ENCODE measurements at regions not wholly inside any gene's neighbourhood (a gene's known extent, or its start where the extent isn't known, plus 50 kb on each side); places are given as distances from the start of the nearest gene placed in this dataset.
"Not testable (repeated sequence)": the region's sequence is repeated elsewhere in the genome, so short reads cannot be mapped to it uniquely, and the experiment has no call there.

- no peaks in the 10 kb centered on the region for H3K36me3 Mint-ChIP-seq (ENCODE audit: low read depth)
- ATAC-seq (no peak), DNase-seq (no peak)
- no peak overlapping the region for H3K4me3 Mint-ChIP-seq
- H3K4me1 Mint-ChIP-seq = no peaks in the 10 kb centered on the region
- H3K27ac Mint-ChIP-seq = no peak overlapping the region
- no peaks in the 10 kb centered on the region for H3K9me3 ChIP-seq (ENCODE audit: control insufficient read depth, low read length, poor library complexity, severe bottlenecking)
- peaks cover 20% of the 10 kb centered on the region for H3K27me3 Mint-ChIP-seq
Measured at GRCh38 chr2:217006217-217006616, 146.4 kb upstream of the TNP1 start.

- H3K36me3 Mint-ChIP-seq (ENCODE audit: low read depth) = no peaks in the 10 kb centered on the region
- DNase-seq (no peak), ATAC-seq (no peak)
- peaks cover 20% of the 10 kb centered on the region for H3K27me3 Mint-ChIP-seq
- no peaks in the 10 kb centered on the region for H3K9me3 ChIP-seq (ENCODE audit: control insufficient read depth, low read length, poor library complexity, severe bottlenecking)
- H3K4me3 Mint-ChIP-seq = no peak overlapping the region
- H3K4me1 Mint-ChIP-seq = no peaks in the 10 kb centered on the region
- no peak overlapping the region for H3K27ac Mint-ChIP-seq
Measured at GRCh38 chr2:217004656-217005055, 144.8 kb upstream of the TNP1 start.

DNA sequence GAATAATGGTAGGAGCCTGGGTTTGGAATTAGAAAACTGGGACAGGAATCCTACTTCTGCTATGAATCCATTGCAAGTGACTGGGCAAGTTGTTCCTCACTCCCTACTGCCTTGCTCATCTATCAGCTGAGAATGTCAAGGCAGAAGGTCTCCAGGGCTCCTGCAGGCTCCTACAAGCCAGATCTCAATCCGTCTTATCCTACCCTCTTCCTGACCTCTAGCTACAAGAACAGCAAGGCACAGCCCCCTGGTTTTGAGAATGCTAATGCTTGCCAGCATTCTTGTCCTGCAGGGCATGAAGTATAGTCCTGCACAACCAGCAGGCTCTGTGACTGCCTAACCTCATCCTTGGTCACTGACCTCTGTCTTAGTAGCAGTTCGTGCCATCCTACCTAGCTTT lies 141.9 kb upstream of the TNP1 start:
- no peaks in the 10 kb centered on the region for H3K9me3 ChIP-seq (ENCODE audit: control insufficient read depth, low read length, poor library complexity, severe bottlenecking)
- Mint-ChIP-seq H3K36me3 (ENCODE audit: low read depth) (no peaks in the 10 kb centered on the region), H3K4me1 (no peaks in the 10 kb centered on the region), H3K4me3 (no peak overlapping the region), H3K27ac (no peak overlapping the region), H3K27me3 (peaks cover 9% of the 10 kb centered on the region)
- no peak for ATAC-seq
- DNase-seq = no peak

- Mint-ChIP-seq H3K4me1 (no peaks in the 10 kb centered on the region), H3K27me3 (peaks cover 10% of the 10 kb centered on the region), H3K27ac (no peak overlapping the region), H3K36me3 (ENCODE audit: low read depth) (no peaks in the 10 kb centered on the region), H3K4me3 (no peak overlapping the region)
- DNase-seq (no peak), ATAC-seq (no peak)
- no peaks in the 10 kb centered on the region for H3K9me3 ChIP-seq (ENCODE audit: control insufficient read depth, low read length, poor library complexity, severe bottlenecking)
Measured at GRCh38 chr2:217000406-217000805, 140.5 kb upstream of the TNP1 start.

DNA sequence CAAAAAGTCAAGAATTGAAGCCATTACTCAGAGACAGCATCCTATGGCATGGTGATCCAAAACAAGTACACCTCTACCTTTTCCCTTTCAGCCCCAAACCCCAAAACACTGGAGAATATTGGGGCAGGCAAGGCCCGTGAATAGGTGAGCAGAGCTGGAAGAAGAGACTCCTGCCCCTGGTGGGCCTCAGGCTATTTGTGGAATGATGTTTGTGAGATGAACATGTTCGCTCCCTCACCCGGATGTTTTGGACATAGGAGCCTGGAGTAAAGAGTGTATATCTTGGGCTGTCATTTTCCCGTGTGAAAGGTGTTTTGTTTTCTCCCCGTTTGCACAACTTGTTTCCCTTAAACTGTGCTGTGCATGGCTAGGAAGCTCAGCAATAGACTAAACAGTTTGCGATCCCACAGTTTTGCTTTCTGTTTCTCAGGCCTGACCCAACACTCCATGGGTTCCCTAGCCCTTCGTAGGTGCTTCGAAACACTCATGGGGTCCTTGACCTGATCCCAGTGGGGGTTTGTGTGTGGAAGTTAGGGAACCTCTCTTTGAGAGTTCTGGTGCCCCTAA lies 136.5 kb upstream of the TNP1 start:
- Mint-ChIP-seq H3K36me3 (ENCODE audit: low read depth) (no peaks in the 10 kb centered on the region), H3K27me3 (peaks cover 4% of the 10 kb centered on the region), H3K27ac (no peak overlapping the region), H3K4me3 (no peak overlapping the region), H3K4me1 (no peaks in the 10 kb centered on the region)
- no peak for ATAC-seq
- no peak for DNase-seq
- H3K9me3 ChIP-seq (ENCODE audit: control insufficient read depth, low read length, poor library complexity, severe bottlenecking) = no peaks in the 10 kb centered on the region

DNA sequence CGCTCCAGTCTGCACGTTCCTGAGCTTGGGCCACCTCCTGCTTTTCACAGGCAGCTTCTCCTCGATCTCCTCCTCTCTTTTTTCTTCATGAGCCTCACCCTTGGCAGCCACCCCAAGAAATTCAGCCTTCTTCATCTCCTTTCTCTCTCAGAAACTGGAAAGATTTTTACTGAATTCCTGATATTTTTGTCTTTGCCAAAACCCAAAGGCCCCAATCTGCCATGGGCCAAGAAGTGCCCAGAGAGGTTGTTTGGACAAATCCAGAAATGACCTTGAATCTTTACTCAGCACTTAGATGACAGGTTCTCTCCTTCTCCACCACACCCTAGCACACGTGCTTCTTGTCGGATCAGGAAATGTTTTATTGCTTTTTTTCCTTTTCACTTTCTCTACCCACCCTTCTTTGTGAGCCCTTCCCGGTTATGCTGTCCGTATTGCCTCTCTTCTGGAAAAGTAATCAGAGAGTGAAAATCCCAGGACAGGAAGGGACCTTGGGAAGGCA lies 134.5 kb upstream of the TNP1 start:
- Mint-ChIP-seq H3K4me3 (no peak overlapping the region), H3K27ac (no peak overlapping the region), H3K36me3 (ENCODE audit: low read depth) (no peaks in the 10 kb centered on the region), H3K27me3 (peaks cover 4% of the 10 kb centered on the region), H3K4me1 (no peaks in the 10 kb centered on the region)
- ATAC-seq = no peak
- no peak for DNase-seq
- no peaks in the 10 kb centered on the region for H3K9me3 ChIP-seq (ENCODE audit: control insufficient read depth, low read length, poor library complexity, severe bottlenecking)

GRCh38 chr2:216992056-216992675 lies 132.3 kb upstream of the TNP1 start:
- ATAC-seq (no peak), DNase-seq (no peak)
- Mint-ChIP-seq H3K4me3 (no peak overlapping the region), H3K36me3 (ENCODE audit: low read depth) (no peaks in the 10 kb centered on the region), H3K27ac (no peak overlapping the region), H3K27me3 (peaks cover 4% of the 10 kb centered on the region), H3K4me1 (no peaks in the 10 kb centered on the region)
- no peaks in the 10 kb centered on the region for H3K9me3 ChIP-seq (ENCODE audit: control insufficient read depth, low read length, poor library complexity, severe bottlenecking)

GRCh38 chr2:216991563-216991962 lies 131.7 kb upstream of the TNP1 start:
- H3K4me3 Mint-ChIP-seq = no peak overlapping the region
- no peaks in the 10 kb centered on the region for H3K9me3 ChIP-seq (ENCODE audit: control insufficient read depth, low read length, poor library complexity, severe bottlenecking)
- DNase-seq = no peak
- no peak overlapping the region for H3K27ac Mint-ChIP-seq
- ATAC-seq = no peak
- no peaks in the 10 kb centered on the region for H3K4me1 Mint-ChIP-seq
- peaks cover 4% of the 10 kb centered on the region for H3K27me3 Mint-ChIP-seq
- no peaks in the 10 kb centered on the region for H3K36me3 Mint-ChIP-seq (ENCODE audit: low read depth)

DNA sequence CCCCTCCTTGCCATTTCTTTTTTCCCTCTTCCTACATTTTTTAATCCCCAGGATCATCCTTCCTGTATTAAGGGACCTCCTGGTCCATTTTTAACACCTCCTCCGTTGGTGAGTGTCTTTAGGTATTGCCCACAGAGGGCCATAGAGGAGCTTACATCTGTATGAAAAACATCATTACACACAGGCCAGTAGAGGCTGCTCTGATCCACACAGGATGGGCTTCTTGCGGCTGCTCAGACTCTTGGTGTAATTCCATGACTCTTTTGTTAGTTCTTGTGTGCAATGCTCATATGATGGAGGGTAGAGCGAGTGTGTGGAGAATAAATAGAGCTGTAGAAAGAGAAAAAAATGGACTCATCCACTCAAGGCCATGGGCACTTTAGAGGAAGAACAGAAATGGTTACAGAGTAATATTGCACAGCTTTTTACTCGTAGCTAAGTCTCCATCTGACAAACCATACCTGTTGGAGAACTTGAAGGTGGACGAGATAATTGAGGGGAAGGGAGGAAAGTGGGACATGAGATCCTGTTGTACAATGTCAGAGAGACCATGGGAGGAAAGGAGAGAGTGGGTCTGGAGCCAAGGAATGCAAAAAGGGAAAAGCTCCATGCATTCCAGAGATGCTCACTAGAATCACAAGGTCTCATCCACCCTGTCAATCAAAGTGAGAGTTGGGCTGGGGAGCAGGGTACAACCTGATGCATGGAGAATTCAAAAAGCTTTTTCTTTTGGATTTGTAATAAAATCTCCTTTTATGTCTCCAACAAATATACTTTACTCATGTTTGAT lies 129.7 kb upstream of the TNP1 start:
- Mint-ChIP-seq H3K27ac (no peak overlapping the region), H3K4me3 (no peak overlapping the region), H3K27me3 (peaks cover 9% of the 10 kb centered on the region), H3K4me1 (no peaks in the 10 kb centered on the region), H3K36me3 (ENCODE audit: low read depth) (no peaks in the 10 kb centered on the region)
- no peak for DNase-seq
- H3K9me3 ChIP-seq (ENCODE audit: control insufficient read depth, low read length, poor library complexity, severe bottlenecking) = no peaks in the 10 kb centered on the region
- ATAC-seq = no peak

- no peaks in the 10 kb centered on the region for H3K4me1 Mint-ChIP-seq
- no peak overlapping the region for H3K27ac Mint-ChIP-seq
Measured at GRCh38 chr2:216987252-216987821, 127.5 kb upstream of the TNP1 start.

GRCh38 chr2:216985658-216986141 lies 125.8 kb upstream of the TNP1 start:
- no peak for ATAC-seq
- DNase-seq = no peak
- Mint-ChIP-seq H3K4me1 (no peaks in the 10 kb centered on the region), H3K4me3 (no peak overlapping the region), H3K27ac (no peak overlapping the region), H3K36me3 (ENCODE audit: low read depth) (no peaks in the 10 kb centered on the region), H3K27me3 (peaks cover 15% of the 10 kb centered on the region)
- no peaks in the 10 kb centered on the region for H3K9me3 ChIP-seq (ENCODE audit: control insufficient read depth, low read length, poor library complexity, severe bottlenecking)

More at GRCh38 chr2:216987252-216987821, 127.5 kb upstream of the TNP1 start:
- H3K4me3 Mint-ChIP-seq = no peak overlapping the region
- H3K36me3 Mint-ChIP-seq (ENCODE audit: low read depth) = no peaks in the 10 kb centered on the region
- ATAC-seq (no peak), DNase-seq (no peak)
- peaks cover 15% of the 10 kb centered on the region for H3K27me3 Mint-ChIP-seq
- H3K9me3 ChIP-seq (ENCODE audit: control insufficient read depth, low read length, poor library complexity, severe bottlenecking) = no peaks in the 10 kb centered on the region

DNA sequence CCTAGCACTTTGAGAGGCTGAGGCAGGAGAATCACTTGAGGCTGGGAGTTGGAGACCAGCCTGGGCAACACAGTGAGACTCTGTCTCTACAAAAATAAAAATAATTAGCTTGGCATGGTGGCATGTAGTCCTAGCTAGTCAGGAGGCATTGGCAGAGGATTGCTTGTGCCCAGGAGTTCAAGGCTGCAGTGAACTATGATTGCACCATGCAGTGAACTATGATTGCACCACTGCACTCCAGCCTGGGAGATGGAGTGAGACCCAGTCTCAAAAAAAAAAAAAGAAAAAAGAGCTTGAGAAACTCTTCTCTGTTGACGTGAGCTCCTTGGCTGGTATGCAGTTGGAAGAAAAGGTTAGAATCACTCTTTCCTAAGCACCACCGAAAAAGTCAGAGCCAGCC lies 125.1 kb upstream of the TNP1 start:
- H3K4me1 Mint-ChIP-seq = no peaks in the 10 kb centered on the region
- DNase-seq (no peak), ATAC-seq (no peak)
- H3K9me3 ChIP-seq (ENCODE audit: control insufficient read depth, low read length, poor library complexity, severe bottlenecking) = no peaks in the 10 kb centered on the region
- H3K27me3 Mint-ChIP-seq = peaks cover 15% of the 10 kb centered on the region
- H3K4me3 Mint-ChIP-seq = no peak overlapping the region
- no peak overlapping the region for H3K27ac Mint-ChIP-seq
- H3K36me3 Mint-ChIP-seq (ENCODE audit: low read depth) = no peaks in the 10 kb centered on the region

- H3K27me3 Mint-ChIP-seq = peaks cover 15% of the 10 kb centered on the region
- not testable (repeated sequence) for ATAC-seq; H3K36me3 Mint-ChIP-seq (ENCODE audit: low read depth); H3K27ac Mint-ChIP-seq; H3K4me1 Mint-ChIP-seq; DNase-seq; H3K9me3 ChIP-seq (ENCODE audit: control insufficient read depth, low read length, poor library complexity, severe bottlenecking); H3K4me3 Mint-ChIP-seq
Measured at GRCh38 chr2:216981951-216982350, 122.1 kb upstream of the TNP1 start.
